DMS53 treated with DMSO at 0.1 percent for 48 hours (cell line): ENCODE measurements at regions not wholly inside any gene's neighbourhood (a gene's known extent, or its start where the extent isn't known, plus 50 kb on each side); places are given as distances from the start of the nearest gene placed in this dataset.

ENCODE experiments used
- DNase-seq: peaks from one replicate; lab custom pipeline; 2025; ENCODE audit not compliant: unreplicated experiment; lab: John Stamatoyannopoulos, UW

GRCh38 chr6:157755746-157756411 lies 67.2 kb upstream of the SNX9 start:
- DNase-seq: no peak

- peak; percentile 57 for DNase-seq
Measured at GRCh38 chr6:157756708-157757429, 66.2 kb upstream of the SNX9 start.

GRCh38 chr6:157757430-157758403 lies 65.3 kb upstream of the SNX9 start:
- no peak for DNase-seq

GRCh38 chr6:157758516-157759023 lies 64.5 kb upstream of the SNX9 start:
- no peak for DNase-seq

GRCh38 chr6:157759028-157759427 lies 64.0 kb upstream of the SNX9 start:
- DNase-seq: no peak

- no peak for DNase-seq
Measured at GRCh38 chr6:157760137-157760536, 62.9 kb upstream of the SNX9 start.

- no peak for DNase-seq
Measured at GRCh38 chr6:157760589-157761330, 62.3 kb upstream of the SNX9 start.

- DNase-seq: no peak
Measured at GRCh38 chr6:157761331-157761921, 61.6 kb upstream of the SNX9 start.

GRCh38 chr6:157761926-157762325 lies 61.1 kb upstream of the SNX9 start:
- no peak for DNase-seq

GRCh38 chr6:157762636-157763035 lies 60.4 kb upstream of the SNX9 start:
- DNase-seq: no peak

GRCh38 chr6:157763129-157763903 lies 59.7 kb upstream of the SNX9 start:
- DNase-seq: peak; percentile 91

- DNase-seq: no peak
Measured at GRCh38 chr6:157763904-157764177, 59.2 kb upstream of the SNX9 start.

- DNase-seq: no peak
Measured at GRCh38 chr6:157764178-157765068, 58.6 kb upstream of the SNX9 start.

GRCh38 chr6:157766901-157767774 lies 55.9 kb upstream of the SNX9 start:
- DNase-seq: no peak

- DNase-seq: no peak
Measured at GRCh38 chr6:157767775-157768156, 55.3 kb upstream of the SNX9 start.

GRCh38 chr6:157768304-157768703 lies 54.7 kb upstream of the SNX9 start:
- DNase-seq: no peak

GRCh38 chr6:157768863-157769551 lies 54.0 kb upstream of the SNX9 start:
- DNase-seq: no peak
